ENCODE measurements at regions not wholly inside any gene's neighbourhood (a gene's known extent, or its start where the extent isn't known, plus 50 kb on each side); places are given as distances from the start of the nearest gene placed in this dataset.
A peak's percentile ranks its signal among the peaks of the same experiment; 100 is the strongest.

DNA sequence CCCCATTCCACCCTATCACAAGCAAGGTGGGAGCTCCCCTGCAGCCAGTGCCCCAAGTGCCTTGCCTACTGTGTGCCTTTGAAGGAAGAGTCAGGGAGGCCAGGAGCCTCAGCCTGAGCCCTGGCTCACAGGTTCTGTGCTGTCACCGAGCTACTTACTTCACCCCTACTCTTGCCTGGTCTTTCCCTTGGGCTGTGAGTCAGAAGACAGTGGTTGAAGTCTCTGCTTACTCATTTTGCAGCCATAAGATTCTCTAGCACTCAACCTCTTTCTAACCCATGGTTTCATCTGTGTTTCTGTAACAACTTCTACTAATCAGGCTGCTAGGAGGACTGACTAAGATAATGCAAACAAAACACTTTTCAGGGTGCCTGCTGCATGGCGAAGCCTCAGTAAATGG, 114.5 kb downstream of the PLCE1 start:
- TF ChIP-seq, protein P1, sequence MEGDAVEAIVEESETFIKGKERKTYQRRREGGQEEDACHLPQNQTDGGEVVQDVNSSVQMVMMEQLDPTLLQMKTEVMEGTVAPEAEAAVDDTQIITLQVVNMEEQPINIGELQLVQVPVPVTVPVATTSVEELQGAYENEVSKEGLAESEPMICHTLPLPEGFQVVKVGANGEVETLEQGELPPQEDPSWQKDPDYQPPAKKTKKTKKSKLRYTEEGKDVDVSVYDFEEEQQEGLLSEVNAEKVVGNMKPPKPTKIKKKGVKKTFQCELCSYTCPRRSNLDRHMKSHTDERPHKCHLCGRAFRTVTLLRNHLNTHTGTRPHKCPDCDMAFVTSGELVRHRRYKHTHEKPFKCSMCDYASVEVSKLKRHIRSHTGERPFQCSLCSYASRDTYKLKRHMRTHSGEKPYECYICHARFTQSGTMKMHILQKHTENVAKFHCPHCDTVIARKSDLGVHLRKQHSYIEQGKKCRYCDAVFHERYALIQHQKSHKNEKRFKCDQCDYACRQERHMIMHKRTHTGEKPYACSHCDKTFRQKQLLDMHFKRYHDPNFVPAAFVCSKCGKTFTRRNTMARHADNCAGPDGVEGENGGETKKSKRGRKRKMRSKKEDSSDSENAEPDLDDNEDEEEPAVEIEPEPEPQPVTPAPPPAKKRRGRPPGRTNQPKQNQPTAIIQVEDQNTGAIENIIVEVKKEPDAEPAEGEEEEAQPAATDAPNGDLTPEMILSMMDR (conservative IDR thresholded peaks at IDR 0.05; ENCODE audit: low read depth) = no peak
- ChIA-PET POLR2A (ENCODE audit: low non-redundant PET) (no interaction called here), CTCF (no interaction called here)
- no peak overlapping the region for H3K27ac ChIP-seq
- DNase-seq (ENCODE audit: low spot score) = no peak

DNA sequence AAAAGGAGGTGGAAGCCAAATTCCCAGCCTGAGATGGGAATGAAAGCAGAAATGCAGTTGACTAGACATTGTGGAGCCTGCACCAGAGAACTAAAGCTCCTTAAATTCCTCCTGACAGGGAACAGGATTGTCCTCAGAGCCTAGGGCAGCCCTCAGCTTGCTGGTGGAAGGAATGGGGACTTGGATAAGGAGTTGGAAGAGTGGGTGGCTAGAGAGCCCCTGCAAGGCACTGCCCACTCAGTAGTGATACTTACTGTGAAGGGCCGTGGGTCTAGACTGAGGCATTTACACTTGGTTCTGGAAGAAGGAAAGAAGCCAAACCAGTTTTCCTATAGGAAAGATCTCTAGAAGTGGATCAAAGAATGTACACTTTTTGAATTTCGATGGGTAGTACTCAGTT, 117.6 kb downstream of the PLCE1 start:
- CTCF ChIA-PET = no interaction called here
- no peak overlapping the region for H3K27ac ChIP-seq
- POLR2A ChIA-PET (ENCODE audit: low non-redundant PET) = no interaction called here
- DNase-seq (ENCODE audit: low spot score) = no peak
- TF ChIP-seq, protein P1 (conservative IDR thresholded peaks at IDR 0.05; ENCODE audit: low read depth) = no peak

DNA sequence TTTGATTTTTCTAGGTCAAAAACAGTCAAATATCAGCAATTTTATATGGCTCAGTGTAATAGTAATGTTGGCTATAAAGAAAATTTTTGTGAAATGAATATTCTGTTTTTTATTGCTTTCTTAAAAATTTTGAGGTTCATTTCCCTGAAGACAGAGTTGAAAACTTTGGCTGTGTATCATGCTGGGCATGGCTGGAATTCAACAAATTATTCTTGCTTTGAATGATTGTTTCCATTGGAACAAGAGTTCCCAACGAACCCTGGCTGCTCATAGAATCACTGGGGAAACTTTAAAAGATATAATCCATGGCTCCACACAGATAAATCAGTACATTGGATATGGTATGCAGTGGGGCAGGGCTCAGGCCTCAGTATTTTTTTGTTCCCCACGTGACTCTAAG, 118.6 kb downstream of the PLCE1 start:
- TF ChIP-seq, protein P1 (conservative IDR thresholded peaks at IDR 0.05; ENCODE audit: low read depth) = no peak
- POLR2A ChIA-PET (ENCODE audit: low non-redundant PET) = no interaction called here
- CTCF ChIA-PET = no interaction called here
- H3K27ac ChIP-seq = no peak overlapping the region
- no peak for DNase-seq (ENCODE audit: low spot score)

DNA sequence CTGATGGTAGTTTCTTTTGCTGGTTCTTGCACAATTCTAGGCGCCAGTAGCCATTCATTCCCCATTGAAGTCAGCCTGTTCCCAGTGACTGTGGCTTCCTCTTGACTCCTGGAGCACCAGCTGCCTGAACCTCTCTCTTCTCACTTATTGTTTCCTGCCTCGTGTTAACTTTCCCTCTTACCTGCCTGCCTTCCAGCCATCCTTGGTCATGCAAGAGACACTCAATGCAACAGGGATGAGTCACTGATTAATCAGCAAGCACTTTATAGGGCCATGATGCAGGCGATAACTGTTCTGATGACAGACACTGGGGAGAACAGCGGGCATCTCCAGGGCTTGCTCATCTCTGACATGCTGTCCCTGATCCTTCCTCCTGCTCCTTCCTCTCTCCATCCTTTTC, 122.0 kb downstream of the PLCE1 start:
- H3K27ac ChIP-seq = no peak overlapping the region
- TF ChIP-seq, protein P1 (conservative IDR thresholded peaks at IDR 0.05; ENCODE audit: low read depth) = no peak
- ChIA-PET CTCF (no interaction called here), POLR2A (ENCODE audit: low non-redundant PET) (no interaction called here)
- peak; percentile 92 for DNase-seq (ENCODE audit: low spot score)

DNA sequence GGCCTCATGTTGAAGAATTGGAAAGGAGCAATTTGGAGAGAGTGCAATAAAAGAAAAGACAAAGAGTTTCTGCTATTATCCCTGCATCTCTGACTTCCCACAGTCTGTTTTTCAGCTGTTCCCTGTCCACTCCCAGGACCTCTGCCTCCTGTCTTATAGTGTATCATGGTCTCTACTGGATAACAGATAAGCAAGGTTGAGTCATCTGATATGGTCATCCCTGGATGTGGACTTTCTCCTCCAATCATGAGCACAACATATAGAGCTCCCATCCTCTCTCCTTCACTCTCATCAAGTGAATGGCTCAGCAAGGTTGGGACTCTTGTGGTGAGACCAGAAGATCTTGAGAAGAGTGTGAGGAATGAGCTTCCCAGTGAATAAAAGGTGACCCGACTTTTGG, 123.1 kb downstream of the PLCE1 start:
- DNase-seq (ENCODE audit: low spot score) = no peak
- CTCF ChIA-PET = no interaction called here
- TF ChIP-seq, protein P1 (conservative IDR thresholded peaks at IDR 0.05; ENCODE audit: low read depth) = no peak
- H3K27ac ChIP-seq = no peak overlapping the region
- POLR2A ChIA-PET (ENCODE audit: low non-redundant PET) = no interaction called here

DNA sequence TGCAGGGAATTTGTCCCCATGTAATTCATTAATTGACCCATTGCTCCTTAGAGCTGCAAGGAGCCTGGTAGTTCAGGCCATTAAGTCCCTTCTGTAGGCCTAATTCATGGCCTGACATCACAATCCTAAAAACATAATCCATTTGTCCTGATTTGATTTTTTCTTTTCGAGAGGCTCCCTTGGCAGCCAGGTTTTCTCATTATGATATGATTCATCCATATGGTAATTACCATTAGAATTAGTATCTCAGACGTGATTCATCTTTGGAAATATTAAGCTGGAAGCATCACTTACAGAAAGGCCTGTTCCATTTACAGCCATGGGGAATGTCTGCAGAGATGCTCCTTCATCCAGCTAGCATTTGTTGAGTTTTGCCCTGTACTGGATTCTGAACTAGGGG, 128.5 kb downstream of the PLCE1 start:
- no peak overlapping the region for H3K27ac ChIP-seq
- ChIA-PET POLR2A (ENCODE audit: low non-redundant PET) (no interaction called here), CTCF (interaction anchor here (0.7 kb wide), 1 partner anchor 300 kb away, joined by 4 read pairs; no protein-coding TSS in a partner anchor)
- TF ChIP-seq, protein P1 (conservative IDR thresholded peaks at IDR 0.05; ENCODE audit: low read depth) = no peak
- DNase-seq (ENCODE audit: low spot score) = no peak

Data from RWPE1 (cell line).